ENCODE measurements at regions not wholly inside any gene's neighbourhood (a gene's known extent, or its start where the extent isn't known, plus 50 kb on each side); places are given as distances from the start of the nearest gene placed in this dataset.

DNA sequence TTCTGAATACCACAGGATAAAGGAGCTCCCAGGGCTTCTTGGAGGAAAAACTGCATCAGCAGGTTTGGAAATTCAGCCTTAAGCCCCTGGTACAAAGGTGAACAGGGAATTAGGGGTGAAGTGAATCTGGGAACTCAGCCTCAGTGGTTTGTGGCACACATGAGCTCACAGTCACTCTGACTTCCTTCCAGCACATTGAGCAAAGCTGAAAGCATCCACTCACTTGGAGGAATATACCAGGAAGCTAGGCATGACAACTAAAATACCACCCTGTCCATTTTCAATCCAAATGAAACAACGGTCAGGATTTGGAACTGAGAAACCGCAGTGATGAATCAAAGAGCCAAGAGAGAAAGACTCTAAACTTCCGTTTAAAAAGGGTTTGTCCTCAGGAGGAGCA, 216.1 kb downstream of the ICOS start (continued):
- TF ChIP-seq, protein P1, sequence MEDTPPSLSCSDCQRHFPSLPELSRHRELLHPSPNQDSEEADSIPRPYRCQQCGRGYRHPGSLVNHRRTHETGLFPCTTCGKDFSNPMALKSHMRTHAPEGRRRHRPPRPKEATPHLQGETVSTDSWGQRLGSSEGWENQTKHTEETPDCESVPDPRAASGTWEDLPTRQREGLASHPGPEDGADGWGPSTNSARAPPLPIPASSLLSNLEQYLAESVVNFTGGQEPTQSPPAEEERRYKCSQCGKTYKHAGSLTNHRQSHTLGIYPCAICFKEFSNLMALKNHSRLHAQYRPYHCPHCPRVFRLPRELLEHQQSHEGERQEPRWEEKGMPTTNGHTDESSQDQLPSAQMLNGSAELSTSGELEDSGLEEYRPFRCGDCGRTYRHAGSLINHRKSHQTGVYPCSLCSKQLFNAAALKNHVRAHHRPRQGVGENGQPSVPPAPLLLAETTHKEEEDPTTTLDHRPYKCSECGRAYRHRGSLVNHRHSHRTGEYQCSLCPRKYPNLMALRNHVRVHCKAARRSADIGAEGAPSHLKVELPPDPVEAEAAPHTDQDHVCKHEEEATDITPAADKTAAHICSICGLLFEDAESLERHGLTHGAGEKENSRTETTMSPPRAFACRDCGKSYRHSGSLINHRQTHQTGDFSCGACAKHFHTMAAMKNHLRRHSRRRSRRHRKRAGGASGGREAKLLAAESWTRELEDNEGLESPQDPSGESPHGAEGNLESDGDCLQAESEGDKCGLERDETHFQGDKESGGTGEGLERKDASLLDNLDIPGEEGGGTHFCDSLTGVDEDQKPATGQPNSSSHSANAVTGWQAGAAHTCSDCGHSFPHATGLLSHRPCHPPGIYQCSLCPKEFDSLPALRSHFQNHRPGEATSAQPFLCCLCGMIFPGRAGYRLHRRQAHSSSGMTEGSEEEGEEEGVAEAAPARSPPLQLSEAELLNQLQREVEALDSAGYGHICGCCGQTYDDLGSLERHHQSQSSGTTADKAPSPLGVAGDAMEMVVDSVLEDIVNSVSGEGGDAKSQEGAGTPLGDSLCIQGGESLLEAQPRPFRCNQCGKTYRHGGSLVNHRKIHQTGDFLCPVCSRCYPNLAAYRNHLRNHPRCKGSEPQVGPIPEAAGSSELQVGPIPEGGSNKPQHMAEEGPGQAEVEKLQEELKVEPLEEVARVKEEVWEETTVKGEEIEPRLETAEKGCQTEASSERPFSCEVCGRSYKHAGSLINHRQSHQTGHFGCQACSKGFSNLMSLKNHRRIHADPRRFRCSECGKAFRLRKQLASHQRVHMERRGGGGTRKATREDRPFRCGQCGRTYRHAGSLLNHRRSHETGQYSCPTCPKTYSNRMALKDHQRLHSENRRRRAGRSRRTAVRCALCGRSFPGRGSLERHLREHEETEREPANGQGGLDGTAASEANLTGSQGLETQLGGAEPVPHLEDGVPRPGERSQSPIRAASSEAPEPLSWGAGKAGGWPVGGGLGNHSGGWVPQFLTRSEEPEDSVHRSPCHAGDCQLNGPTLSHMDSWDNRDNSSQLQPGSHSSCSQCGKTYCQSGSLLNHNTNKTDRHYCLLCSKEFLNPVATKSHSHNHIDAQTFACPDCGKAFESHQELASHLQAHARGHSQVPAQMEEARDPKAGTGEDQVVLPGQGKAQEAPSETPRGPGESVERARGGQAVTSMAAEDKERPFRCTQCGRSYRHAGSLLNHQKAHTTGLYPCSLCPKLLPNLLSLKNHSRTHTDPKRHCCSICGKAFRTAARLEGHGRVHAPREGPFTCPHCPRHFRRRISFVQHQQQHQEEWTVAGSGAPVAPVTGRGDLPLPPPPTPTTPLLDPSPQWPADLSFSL (CRISPR knock-in tag; IDR thresholded peaks at IDR 0.05): no peak
- TF ChIP-seq TAF1 (CRISPR knock-in tag; IDR thresholded peaks at IDR 0.05): no peak
- no peak for TF ChIP-seq HOXA3 (CRISPR knock-in tag; IDR thresholded peaks at IDR 0.05)
- TF ChIP-seq IKZF5 (CRISPR knock-in tag; IDR thresholded peaks at IDR 0.05): no peak
- no peak for TF ChIP-seq JUN (CRISPR knock-in tag; IDR thresholded peaks at IDR 0.05)
- no peak for TF ChIP-seq PHF21A (CRISPR knock-in tag; IDR thresholded peaks at IDR 0.05)
- TF ChIP-seq ZNF768 (CRISPR knock-in tag; IDR thresholded peaks at IDR 0.05): no peak
